Prostate gland (tissue), 2 donors: ENCODE measurements at regions not wholly inside any gene's neighbourhood (a gene's known extent, or its start where the extent isn't known, plus 50 kb on each side); places are given as distances from the start of the nearest gene placed in this dataset.

Source experiments
- DNase-seq: peaks from one replicate; pipeline ENCODE4 v3.0.0-alpha.2; 2019; ENCODE audit warnings: low spot score
- H3K27ac ChIP-seq, 2 donors: fragments of 200-600 bp; sonication (generic); 2 replicates each; pipeline ENCODE4 v1.5.1; 2017 to 2019
- H3K27me3 ChIP-seq: fragments of 200-600 bp; sonication (generic); replicated peaks from 2 replicates; pipeline ENCODE4 v1.5.1; 2019; ENCODE audit not compliant: insufficient read depth
- H3K36me3 ChIP-seq, 2 donors: fragments of 200-600 bp; sonication (generic); 1 replicate in 1 of 2; 2 replicates in 1 of 2; pipeline versions ENCODE4 v1.5.1 to v1.8.1; 2017 to 2019
- H3K4me1 ChIP-seq: fragments of 200-600 bp; sonication (generic); replicated peaks from 2 replicates; pipeline ENCODE4 v1.5.1; 2019
- H3K4me3 ChIP-seq, 2 donors: fragments of 200-600 bp; sonication (generic); 2 replicates each; pipeline ENCODE4 v1.5.1; 2017 to 2019
- H3K9me3 ChIP-seq: fragments of 200-600 bp; sonication (generic); 2 replicates; pipeline ENCODE4 v1.5.1; 2017
- POLR2A ChIP-seq: fragments of 450-650 bp; IDR thresholded peaks from one replicate; pipeline ENCODE4 v1.6.1; 2016; ENCODE audit warnings: antibody characterized with exemption, mild to moderate bottlenecking
- POLR2AphosphoS5 ChIP-seq: sonication (generic); formaldehyde crosslinking; IDR thresholded peaks from one replicate; pipeline ENCODE4 v1.6.1; 2017; ENCODE audit warnings: antibody characterized with exemption
- WGBS: methylation state at CpG from one replicate; pipeline ENCODE4 v1.1.5; 2018; 5-methylcytosine and 5-hydroxymethylcytosine counted together
- intact Hi-C: fragments of 100-400 bp; cut with DNase I; formaldehyde crosslinking; loops from one replicate; pipeline ENCODE4 v1.14.2; 2022
- TF ChIP-seq, protein P1 (sequence below), 4 experiments: fragments of 200-600 bp in 2 of 4; fragments of 450-650 bp in 2 of 4; sonication (generic) in 2 of 4; IDR thresholded peaks; 1 replicate in 3 of 4; 2 replicates in 1 of 4; pipeline ENCODE4 v1.5.1; 2016 to 2019; ENCODE audit warnings: antibody characterized with exemption in 4 of 4, mild to moderate bottlenecking in 2 of 4, moderate library complexity in 2 of 4

- intact Hi-C loops = no loop called here
- no peak overlapping the region for H3K4me3 ChIP-seq
- TF ChIP-seq, protein P1, sequence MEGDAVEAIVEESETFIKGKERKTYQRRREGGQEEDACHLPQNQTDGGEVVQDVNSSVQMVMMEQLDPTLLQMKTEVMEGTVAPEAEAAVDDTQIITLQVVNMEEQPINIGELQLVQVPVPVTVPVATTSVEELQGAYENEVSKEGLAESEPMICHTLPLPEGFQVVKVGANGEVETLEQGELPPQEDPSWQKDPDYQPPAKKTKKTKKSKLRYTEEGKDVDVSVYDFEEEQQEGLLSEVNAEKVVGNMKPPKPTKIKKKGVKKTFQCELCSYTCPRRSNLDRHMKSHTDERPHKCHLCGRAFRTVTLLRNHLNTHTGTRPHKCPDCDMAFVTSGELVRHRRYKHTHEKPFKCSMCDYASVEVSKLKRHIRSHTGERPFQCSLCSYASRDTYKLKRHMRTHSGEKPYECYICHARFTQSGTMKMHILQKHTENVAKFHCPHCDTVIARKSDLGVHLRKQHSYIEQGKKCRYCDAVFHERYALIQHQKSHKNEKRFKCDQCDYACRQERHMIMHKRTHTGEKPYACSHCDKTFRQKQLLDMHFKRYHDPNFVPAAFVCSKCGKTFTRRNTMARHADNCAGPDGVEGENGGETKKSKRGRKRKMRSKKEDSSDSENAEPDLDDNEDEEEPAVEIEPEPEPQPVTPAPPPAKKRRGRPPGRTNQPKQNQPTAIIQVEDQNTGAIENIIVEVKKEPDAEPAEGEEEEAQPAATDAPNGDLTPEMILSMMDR (IDR thresholded peaks at IDR 0.05) = no peak
- TF ChIP-seq POLR2AphosphoS5 (no peak), POLR2A (no peak)
- no peaks in the 10 kb centered on the region for H3K36me3 ChIP-seq
- no peaks in the 10 kb centered on the region for H3K27me3 ChIP-seq
- H3K4me1 ChIP-seq = no peaks in the 10 kb centered on the region
- no peak for DNase-seq
- no peaks in the 10 kb centered on the region for H3K9me3 ChIP-seq
- 71% methylated on average over 17 of the region's 17 CpGs for WGBS
- H3K27ac ChIP-seq = peak overlapping the region in 1 of 2 donors; percentile 53
These were observed 143.9 kb downstream of the C9orf50 start for GRCh38 chr9:129476821-129477611.

GRCh38 chr9:129474740-129475404, 146.0 kb downstream of the C9orf50 start:
- no peak overlapping the region for H3K4me3 ChIP-seq
- H3K4me1 ChIP-seq = no peaks in the 10 kb centered on the region
- DNase-seq = no peak
- intact Hi-C loops = no loop called here
- no peak overlapping the region for H3K27ac ChIP-seq
- no peaks in the 10 kb centered on the region for H3K36me3 ChIP-seq
- WGBS = 97% methylated on average over 6 of the region's 6 CpGs
- no peaks in the 10 kb centered on the region for H3K9me3 ChIP-seq
- TF ChIP-seq POLR2A (no peak), POLR2AphosphoS5 (no peak)
- TF ChIP-seq, protein P1 (IDR thresholded peaks at IDR 0.05) = no peak
- H3K27me3 ChIP-seq = no peaks in the 10 kb centered on the region

GRCh38 chr9:129473523-129474244, 147.2 kb downstream of the C9orf50 start:
- Histone ChIP-seq H3K27me3 (no peaks in the 10 kb centered on the region), H3K4me1 (no peaks in the 10 kb centered on the region), H3K9me3 (no peaks in the 10 kb centered on the region), H3K4me3 (no peak overlapping the region), H3K36me3 (no peaks in the 10 kb centered on the region), H3K27ac (peak overlapping the region in 1 of 2 donors; percentile 22)
- intact Hi-C loops = no loop called here
- WGBS = 34% methylated on average over 15 of the region's 15 CpGs
- DNase-seq = no peak
- TF ChIP-seq, protein P1 (IDR thresholded peaks at IDR 0.05) = no peak
- TF ChIP-seq POLR2A = no peak
- peak; percentile 72 for TF ChIP-seq POLR2AphosphoS5

DNA sequence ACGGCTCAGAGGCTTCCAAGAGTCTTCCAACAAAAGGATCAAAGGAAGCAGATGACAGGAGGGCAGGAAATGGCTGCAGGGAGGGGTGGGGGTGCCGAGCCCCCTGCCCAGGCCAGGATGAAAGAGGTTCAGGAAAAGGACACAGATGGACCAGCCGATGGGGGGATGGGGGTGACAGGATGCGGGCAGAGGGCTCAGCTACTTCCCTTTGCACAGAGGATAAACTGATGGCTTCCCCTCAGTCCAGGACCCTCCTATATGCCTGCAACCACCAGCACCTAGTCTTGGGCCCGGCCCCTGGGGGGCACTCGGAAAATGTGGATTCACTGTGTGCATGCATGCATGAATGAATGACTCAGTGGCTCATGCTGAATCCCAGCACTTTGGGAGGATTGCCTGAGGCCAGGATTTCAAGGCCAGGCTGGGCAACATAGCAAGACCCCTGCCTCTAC, 148.2 kb downstream of the C9orf50 start:
- intact Hi-C loops = no loop called here
- no peak for DNase-seq
- Histone ChIP-seq H3K36me3 (no peaks in the 10 kb centered on the region), H3K27me3 (no peaks in the 10 kb centered on the region), H3K27ac (no peak overlapping the region), H3K4me1 (no peaks in the 10 kb centered on the region), H3K9me3 (no peaks in the 10 kb centered on the region), H3K4me3 (no peak overlapping the region)
- WGBS = 70% methylated on average over 6 of the region's 6 CpGs
- TF ChIP-seq POLR2AphosphoS5 (no peak), POLR2A (no peak)
- TF ChIP-seq, protein P1 (IDR thresholded peaks at IDR 0.05) = no peak
